Motor neuron (in vitro differentiated cells): ENCODE measurements at regions not wholly inside any gene's neighbourhood (a gene's known extent, or its start where the extent isn't known, plus 50 kb on each side); places are given as distances from the start of the nearest gene placed in this dataset.

Experiments
- ATAC-seq, 8 experiments: fragments of 200-7000 bp; cut with Tn5 transposase; replicated peaks in 6 of 8; 2 replicates each; pipeline ENCODE4 v1.8.0; 2021; ENCODE audit warnings: mild to moderate bottlenecking in 8 of 8, moderate library complexity in 8 of 8
- H3K27ac ChIP-seq, 2 donors: fragments of 250-450 bp; sonication (Bioruptor Pico); 2 replicates each; pipeline ENCODE4 v1.9.0; 2021; ENCODE audit warnings: antibody characterized with exemption in 2 of 2, mild to moderate bottlenecking in 2 of 2, moderate library complexity in 1 of 2
- H3K4me1 ChIP-seq, 2 donors: fragments of 250-450 bp; sonication (Bioruptor Pico); replicated peaks in 1 of 2; 2 replicates each; pipeline ENCODE4 v1.6.1; 2021; ENCODE audit warnings: antibody characterized with exemption in 2 of 2, mild to moderate bottlenecking in 2 of 2, moderate library complexity in 1 of 2
- H3K4me3 ChIP-seq, 5 donors: fragments of 250-450 bp; sonication (Bioruptor Pico); 2 replicates each; pipeline ENCODE4 v1.9.0; 2021; ENCODE audit warnings: antibody characterized with exemption in 5 of 5, mild to moderate bottlenecking in 5 of 5, moderate library complexity in 4 of 5
- WGBS, 10 experiments: fragments of 450-650 bp; shearing (Covaris generic); methylation state at CpG; one replicate each; pipeline ENCODE4 v1.0.0; 2022; 5-methylcytosine and 5-hydroxymethylcytosine counted together
- in situ Hi-C, 9 experiments: fragments of 400-800 bp; cut with MboI; loops; one replicate each; pipeline ENCODE4 v1.15.0; 2021; ENCODE audit warnings: low sequenced_read_pairs in 9 of 9, low pct_unique_long_range_greater_than_20kb in 2 of 9; ENCODE audit not compliant: unreplicated experiment in 9 of 9

DNA sequence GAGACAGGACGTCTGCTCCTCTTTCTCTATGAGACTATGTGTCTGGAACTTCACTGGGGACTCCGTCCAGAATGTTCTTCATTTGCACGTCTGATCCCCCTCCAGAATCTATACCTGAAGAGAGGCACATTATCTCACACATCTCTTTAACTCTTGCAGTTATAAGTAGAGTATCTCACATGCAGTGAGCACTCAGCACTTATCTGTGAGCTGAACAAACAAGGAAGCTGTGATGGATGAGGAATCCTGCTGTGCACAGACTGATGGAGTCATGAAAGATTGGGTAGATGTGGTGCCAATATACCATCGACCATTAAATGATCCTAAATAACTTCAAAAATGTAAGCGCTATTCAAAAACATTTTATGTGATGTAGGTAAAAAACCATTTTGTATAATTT lies 888.3 kb upstream of the CELF4 start:
- in situ Hi-C loops: no loop called here
- H3K4me3 ChIP-seq: no peak overlapping the region
- 0 to 100% (median 65%) methylated on average over 1 to 5 of the region's 5 CpGs for WGBS, 10 experiments
- ATAC-seq: no peak
- H3K4me1 ChIP-seq: peaks cover 6 to 24% of the 10 kb centered on the region in 2 donors
- H3K27ac ChIP-seq: no peak overlapping the region

GRCh38 chr18:38450876-38451275 lies 885.3 kb upstream of the CELF4 start:
- in situ Hi-C loops: no loop called here
- 8 to 90% (median 64%) methylated on average over 2 to 4 of the region's 4 CpGs; no CpG with 5 or more reads in 3 of the 10 experiments for WGBS, 10 experiments
- no peak overlapping the region for H3K27ac ChIP-seq

GRCh38 chr18:38445804-38446145 lies 880.2 kb upstream of the CELF4 start:
- in situ Hi-C loops: no loop called here
- 0 to 100% (median 53%) methylated on average over 1 of the region's 1 CpG; no CpG with 5 or more reads in 2 of the 10 experiments for WGBS, 10 experiments
- no peak overlapping the region for H3K4me3 ChIP-seq

More at GRCh38 chr18:38450876-38451275, 885.3 kb upstream of the CELF4 start:
- peak in 1 of 8 experiments; percentile 52 for ATAC-seq
- peaks cover 6 to 19% of the 10 kb centered on the region in 2 donors for H3K4me1 ChIP-seq
- no peak overlapping the region for H3K4me3 ChIP-seq

GRCh38 chr18:38444971-38445803 lies 879.6 kb upstream of the CELF4 start:
- ATAC-seq: peak in 5 of 8 experiments; percentile 45 to 79 (median 72)
- in situ Hi-C loops: no loop called here
- no peak overlapping the region for H3K4me3 ChIP-seq
- no peak overlapping the region for H3K27ac ChIP-seq
- WGBS, 10 experiments: 0 to 100% (median 56%) methylated on average over 2 to 7 of the region's 7 CpGs; no CpG with 5 or more reads in 2 of the 10 experiments
- peaks cover 0 to 2% of the 10 kb centered on the region in 2 donors for H3K4me1 ChIP-seq

More at GRCh38 chr18:38445804-38446145, 880.2 kb upstream of the CELF4 start:
- Histone ChIP-seq H3K4me1 (peaks cover 0 to 2% of the 10 kb centered on the region in 2 donors), H3K27ac (no peak overlapping the region)
- ATAC-seq: no peak

DNA sequence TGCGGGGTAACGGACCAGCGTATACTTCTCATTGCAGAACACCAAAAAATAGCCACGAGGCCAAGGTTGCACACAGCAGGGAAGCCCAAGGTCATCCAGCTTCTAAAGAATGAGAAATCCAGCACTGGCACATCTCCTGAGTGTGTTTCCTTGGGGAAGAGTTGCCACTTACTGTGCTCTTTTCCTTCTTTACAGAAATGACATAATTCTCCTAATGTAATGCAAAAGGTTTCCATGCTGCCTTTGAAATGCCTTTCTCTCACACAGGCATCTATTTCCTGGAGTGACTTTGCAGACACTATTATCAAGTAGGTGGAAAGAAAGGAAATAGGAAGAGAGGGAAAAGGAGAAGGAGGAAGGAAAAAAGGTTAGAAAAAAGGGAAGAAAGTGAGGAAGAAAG lies 862.1 kb upstream of the CELF4 start:
- H3K4me1 ChIP-seq: peaks cover 4 to 10% of the 10 kb centered on the region in 2 donors
- in situ Hi-C loops: no loop called here
- no peak overlapping the region for H3K4me3 ChIP-seq
- H3K27ac ChIP-seq: no peak overlapping the region
- WGBS, 10 experiments: 0 to 100% (median 64%) methylated on average over 1 to 4 of the region's 4 CpGs
- ATAC-seq: no peak

- H3K4me1 ChIP-seq: peaks cover 4 to 10% of the 10 kb centered on the region in 2 donors
- ATAC-seq: peak in 5 of 8 experiments; percentile 49 to 72 (median 61)
- 60 to 80% (median 80%) methylated on average over 1 to 2 of the region's 2 CpGs; no CpG with 5 or more reads in 7 of the 10 experiments for WGBS, 10 experiments
- no peak overlapping the region for H3K4me3 ChIP-seq
- H3K27ac ChIP-seq: no peak overlapping the region
- in situ Hi-C loops: no loop called here
Measured at GRCh38 chr18:38427234-38427633, 861.6 kb upstream of the CELF4 start.

DNA sequence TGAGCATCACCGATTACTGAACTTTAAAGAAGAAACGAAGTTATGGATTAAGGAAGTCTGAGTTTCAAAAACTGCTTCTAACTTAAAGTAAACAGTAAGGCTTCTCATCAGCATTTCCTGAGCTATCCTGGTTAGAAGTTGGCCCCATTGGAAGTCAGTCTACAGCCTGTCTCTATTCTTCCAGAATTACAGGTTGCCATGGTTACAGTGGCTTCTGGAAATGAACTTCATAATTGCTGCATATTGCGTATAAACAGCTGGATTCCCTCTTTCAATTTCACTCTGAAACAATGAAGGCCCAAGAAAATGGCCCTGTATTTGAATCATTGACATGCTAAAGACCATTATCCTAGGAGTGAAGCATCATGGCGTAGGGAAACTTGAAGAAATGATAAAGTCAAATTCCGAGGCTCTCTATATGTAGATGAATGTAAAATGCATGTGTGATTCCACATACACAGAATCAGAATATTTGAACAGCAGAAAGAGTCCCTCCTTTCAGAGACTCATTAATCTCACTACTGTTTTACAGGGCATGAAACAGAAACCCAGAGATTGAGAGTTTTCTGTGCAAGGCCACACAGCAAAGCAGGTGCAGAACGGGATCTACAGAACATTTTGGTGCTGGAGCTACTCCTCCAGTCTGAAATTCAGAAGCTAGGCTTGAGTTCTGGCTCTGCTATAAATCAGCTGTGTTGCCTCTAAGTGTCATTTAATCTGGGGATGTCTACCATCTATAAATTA lies 856.4 kb upstream of the CELF4 start:
- WGBS, 10 experiments: 0 to 91% (median 74%) methylated on average over 1 to 6 of the region's 6 CpGs; no CpG with 5 or more reads in 1 of the 10 experiments

DNA sequence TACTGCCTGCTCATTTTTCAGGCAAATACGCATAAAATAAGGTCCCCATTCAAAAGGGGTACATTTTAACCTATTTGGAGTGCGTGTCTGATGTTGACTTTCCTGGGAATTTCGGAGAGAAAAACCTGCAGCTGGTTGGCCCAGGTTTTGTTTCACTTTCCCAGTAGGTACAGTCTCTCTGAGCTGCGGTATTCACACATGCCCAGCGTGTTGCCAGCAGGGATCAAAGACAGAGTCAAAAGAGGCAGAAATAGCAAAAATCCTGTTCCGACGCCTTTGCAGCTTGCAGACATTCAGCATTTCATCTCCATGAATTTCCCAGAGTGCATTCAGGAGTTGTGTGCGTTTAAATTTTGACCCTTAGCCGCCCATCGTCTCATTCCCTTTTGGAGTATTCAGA lies 855.4 kb upstream of the CELF4 start:
- ATAC-seq: no peak
- no peak overlapping the region for H3K27ac ChIP-seq
- 0 to 100% (median 63%) methylated on average over 2 to 10 of the region's 10 CpGs; no CpG with 5 or more reads in 1 of the 10 experiments for WGBS, 10 experiments
- in situ Hi-C loops: no loop called here
- H3K4me3 ChIP-seq: no peak overlapping the region
- H3K4me1 ChIP-seq: no peaks in the 10 kb centered on the region

More for the DNA sequence above, 856.4 kb upstream of the CELF4 start:
- no peak for ATAC-seq
- no peak overlapping the region for H3K4me3 ChIP-seq
- H3K27ac ChIP-seq: no peak overlapping the region
- peaks cover 0 to under 1% of the 10 kb centered on the region in 2 donors for H3K4me1 ChIP-seq
- in situ Hi-C loops: no loop called here

GRCh38 chr18:38420611-38421010 lies 855.0 kb upstream of the CELF4 start:
- ATAC-seq: no peak
- 0 to 100% (median 40%) methylated on average over 1 to 3 of the region's 3 CpGs; no CpG with 5 or more reads in 2 of the 10 experiments for WGBS, 10 experiments

GRCh38 chr18:38415811-38416210 lies 850.2 kb upstream of the CELF4 start:
- in situ Hi-C loops: no loop called here
- 17 to 100% (median 81%) methylated on average over 1 to 3 of the region's 4 CpGs; no CpG with 5 or more reads in 3 of the 10 experiments for WGBS, 10 experiments
- no peaks in the 10 kb centered on the region for H3K4me1 ChIP-seq

More at GRCh38 chr18:38420611-38421010, 855.0 kb upstream of the CELF4 start:
- in situ Hi-C loops: no loop called here
- H3K4me3 ChIP-seq: no peak overlapping the region
- H3K27ac ChIP-seq: no peak overlapping the region
- no peaks in the 10 kb centered on the region for H3K4me1 ChIP-seq

GRCh38 chr18:38413193-38413592 lies 847.6 kb upstream of the CELF4 start:
- WGBS, 10 experiments: 14 to 100% (median 95%) methylated on average over 1 to 2 of the region's 2 CpGs; no CpG with 5 or more reads in 1 of the 10 experiments
- in situ Hi-C loops: no loop called here
- no peak overlapping the region for H3K27ac ChIP-seq
- H3K4me1 ChIP-seq: no peaks in the 10 kb centered on the region
- no peak for ATAC-seq
- no peak overlapping the region for H3K4me3 ChIP-seq

More at GRCh38 chr18:38415811-38416210, 850.2 kb upstream of the CELF4 start:
- H3K4me3 ChIP-seq: no peak overlapping the region
- no peak overlapping the region for H3K27ac ChIP-seq
- ATAC-seq: no peak

- WGBS, 10 experiments: 0 to 100% (median 94%) methylated on average over 1 to 4 of the region's 4 CpGs; no CpG with 5 or more reads in 2 of the 10 experiments
- no peak overlapping the region for H3K4me3 ChIP-seq
- ATAC-seq: no peak
- no peaks in the 10 kb centered on the region for H3K4me1 ChIP-seq
- H3K27ac ChIP-seq: no peak overlapping the region
- in situ Hi-C loops: no loop called here
Measured at GRCh38 chr18:38406607-38407006, 841.0 kb upstream of the CELF4 start.

DNA sequence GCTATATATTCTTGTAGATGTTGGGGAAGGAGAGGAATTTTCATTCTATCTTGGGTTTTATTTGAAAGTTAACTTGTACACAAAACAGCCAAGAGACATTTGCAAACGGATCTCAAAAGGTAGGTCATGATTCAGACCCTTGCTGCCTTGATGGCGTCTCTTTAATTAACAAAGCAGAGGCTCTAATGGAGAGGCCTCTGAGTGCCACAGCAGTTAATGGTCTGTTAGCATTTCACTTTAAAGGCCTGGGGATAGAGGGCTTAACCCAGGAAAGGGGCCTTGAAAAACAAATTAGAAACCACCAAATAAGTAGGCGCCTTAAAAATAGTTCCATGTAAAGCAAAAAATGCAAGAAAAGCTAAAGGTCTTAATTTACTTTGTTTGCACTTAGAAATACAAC lies 836.9 kb upstream of the CELF4 start:
- ATAC-seq: no peak
- WGBS, 10 experiments: 0 to 45% (median 21%) methylated on average over 1 to 3 of the region's 3 CpGs; no CpG with 5 or more reads in 2 of the 10 experiments
- Histone ChIP-seq H3K4me3 (no peak overlapping the region), H3K4me1 (no peaks in the 10 kb centered on the region), H3K27ac (no peak overlapping the region)
- in situ Hi-C loops: no loop called here
